GM18505 (cell line): ENCODE measurements at regions not wholly inside any gene's neighbourhood (a gene's known extent, or its start where the extent isn't known, plus 50 kb on each side); places are given as distances from the start of the nearest gene placed in this dataset.

Experiments used
- ATAC-seq: cut with Tn5 transposase; IDR thresholded peaks from one replicate; pipeline ENCODE4 v1.9.1; 2021; ENCODE audit not compliant: unreplicated experiment
- POLR2A ChIP-seq: IDR thresholded peaks from 4 replicates; pipeline ENCODE4 v1.6.1; 2011; ENCODE audit warnings: borderline replicate concordance; ENCODE audit not compliant: insufficient read depth, insufficient read length; ENCODE audit errors: extremely low read depth

DNA sequence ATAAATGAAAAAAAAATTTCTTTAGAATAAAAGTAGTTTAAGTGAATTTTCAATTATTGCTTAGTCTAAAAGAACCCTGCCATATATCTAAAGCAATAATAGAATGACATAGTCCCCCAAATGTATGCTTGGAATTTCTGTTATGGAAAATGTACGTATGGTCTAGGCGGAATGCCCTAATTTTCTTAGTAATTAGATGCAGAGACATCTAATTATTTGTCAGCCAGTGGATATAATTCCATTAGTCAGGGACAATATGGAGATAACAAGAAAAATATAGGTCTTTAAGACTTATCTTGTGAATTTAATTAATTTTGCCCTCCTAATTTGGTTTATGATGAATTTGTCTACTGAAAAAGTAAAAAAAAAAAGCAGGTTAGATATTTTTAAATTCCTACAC, 460.9 kb upstream of the SOX11 start:
- ATAC-seq: no peak
- TF ChIP-seq POLR2A: no peak

DNA sequence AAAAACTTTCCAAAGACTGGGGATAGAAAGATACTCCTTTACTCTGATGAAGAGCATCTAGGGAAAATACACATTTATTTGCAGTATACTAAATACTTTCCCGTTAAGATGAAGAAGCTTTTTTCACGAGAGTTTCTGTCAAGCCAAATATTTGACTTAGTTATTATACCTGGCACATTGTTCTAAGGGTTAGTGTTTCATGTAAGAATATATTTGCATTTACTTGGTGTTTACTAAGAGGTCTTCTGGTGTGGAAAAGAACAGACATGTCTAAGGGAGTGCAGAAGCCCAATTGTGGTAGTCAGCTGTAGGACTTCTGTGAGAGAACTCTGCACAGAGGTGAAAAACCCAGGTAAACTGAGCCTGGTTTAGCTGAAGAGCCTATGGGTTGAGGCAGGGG, 457.6 kb upstream of the SOX11 start:
- ATAC-seq: no peak
- TF ChIP-seq POLR2A: no peak

DNA sequence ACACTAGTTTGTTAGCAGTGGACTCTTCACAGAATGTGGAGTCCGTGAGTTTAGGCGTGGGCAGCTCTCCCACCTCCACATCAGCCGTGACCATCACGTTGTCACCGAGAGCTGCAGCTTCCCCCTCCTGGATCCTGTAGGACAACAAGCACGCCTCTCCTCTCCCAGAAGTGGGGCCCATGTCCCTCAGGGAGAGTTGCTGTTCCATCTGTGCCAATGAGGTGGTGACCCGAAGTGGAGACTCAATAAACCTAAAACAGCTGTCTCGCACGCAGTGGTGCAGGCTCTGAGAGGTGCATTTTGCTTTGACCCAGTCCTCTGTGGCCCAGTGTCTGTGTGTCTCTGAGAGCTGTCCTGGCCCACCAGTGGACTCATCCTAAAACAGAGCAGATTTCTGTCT, 456.5 kb upstream of the SOX11 start:
- ATAC-seq: no peak
- TF ChIP-seq POLR2A: no peak

DNA sequence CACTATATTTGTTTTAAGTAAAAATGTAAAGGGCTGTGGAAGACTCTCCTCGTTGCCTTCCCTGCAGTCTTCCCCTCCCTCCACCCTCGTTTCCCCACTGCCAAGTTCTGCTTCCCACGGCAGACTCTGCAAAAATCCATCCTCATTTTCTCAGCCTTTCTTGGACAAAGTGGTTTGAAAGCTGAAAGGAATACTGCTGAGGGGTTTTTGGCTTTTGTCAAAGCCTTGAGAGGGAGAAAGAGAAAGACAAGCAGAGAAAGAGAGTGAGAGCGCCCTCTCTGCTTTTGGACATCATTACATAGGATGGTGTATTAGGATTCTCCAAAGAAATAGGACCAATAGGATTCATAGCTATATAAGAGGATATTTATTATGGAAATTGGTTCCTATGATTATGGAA, 455.9 kb upstream of the SOX11 start:
- no peak for ATAC-seq
- no peak for TF ChIP-seq POLR2A

DNA sequence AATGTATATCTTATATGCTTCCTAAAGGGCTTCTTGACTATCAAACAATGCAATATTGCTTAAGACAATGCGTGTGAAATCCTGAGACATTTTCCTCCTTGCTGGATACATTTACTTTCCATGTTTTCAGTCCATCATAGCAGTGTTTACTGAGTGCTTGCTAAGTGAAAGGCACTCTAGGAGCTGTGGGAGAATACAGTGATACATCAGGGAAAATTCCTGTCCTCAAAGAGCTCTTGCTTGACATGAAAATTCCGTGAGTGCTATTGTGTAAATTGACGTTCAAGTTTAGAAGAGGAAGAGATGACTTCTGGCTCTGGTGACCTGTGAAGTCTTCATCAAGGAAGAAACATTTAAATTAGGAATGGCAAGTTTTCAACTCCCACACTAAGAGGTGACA, 449.4 kb upstream of the SOX11 start:
- ATAC-seq: no peak
- TF ChIP-seq POLR2A: no peak

DNA sequence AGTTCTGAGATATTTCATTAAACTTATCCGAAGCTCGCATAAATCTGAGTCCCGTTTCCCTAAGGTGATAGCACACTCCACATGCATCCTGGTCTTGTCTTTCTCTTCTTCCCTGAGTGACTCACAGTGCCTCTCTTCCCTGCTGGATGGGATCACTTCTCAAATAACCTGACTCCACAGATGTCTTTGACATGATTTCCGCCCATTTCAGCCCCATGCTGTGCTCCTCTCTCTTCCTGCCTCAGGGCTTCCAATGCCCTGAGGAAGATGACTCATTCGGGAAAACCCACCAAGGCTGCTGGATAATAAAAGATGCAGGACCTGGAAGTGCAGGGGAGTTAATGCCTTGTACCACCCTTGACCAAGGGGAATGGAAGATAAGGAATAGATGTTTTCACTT, 441.7 kb upstream of the SOX11 start:
- TF ChIP-seq POLR2A: no peak
- ATAC-seq: no peak

DNA sequence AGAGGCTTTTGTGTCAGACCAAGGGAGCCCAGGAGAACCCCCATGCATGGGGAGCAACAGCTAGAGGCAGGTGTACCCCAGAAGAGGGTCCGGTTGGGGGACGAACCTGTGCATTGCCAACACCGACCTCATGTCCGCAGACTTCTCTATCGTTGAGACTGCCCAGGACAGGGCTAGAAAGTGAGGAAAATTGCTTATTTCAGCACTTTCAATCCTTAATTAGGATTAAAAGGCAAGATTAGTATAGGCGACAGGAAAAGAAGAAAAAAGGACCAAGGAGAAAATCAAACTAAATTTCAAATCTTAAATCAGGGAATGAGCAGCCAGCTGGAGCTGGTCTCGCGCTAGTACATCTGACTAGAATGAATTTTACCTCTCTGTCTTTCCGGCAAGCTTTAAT, 438.9 kb upstream of the SOX11 start:
- no peak for TF ChIP-seq POLR2A

DNA sequence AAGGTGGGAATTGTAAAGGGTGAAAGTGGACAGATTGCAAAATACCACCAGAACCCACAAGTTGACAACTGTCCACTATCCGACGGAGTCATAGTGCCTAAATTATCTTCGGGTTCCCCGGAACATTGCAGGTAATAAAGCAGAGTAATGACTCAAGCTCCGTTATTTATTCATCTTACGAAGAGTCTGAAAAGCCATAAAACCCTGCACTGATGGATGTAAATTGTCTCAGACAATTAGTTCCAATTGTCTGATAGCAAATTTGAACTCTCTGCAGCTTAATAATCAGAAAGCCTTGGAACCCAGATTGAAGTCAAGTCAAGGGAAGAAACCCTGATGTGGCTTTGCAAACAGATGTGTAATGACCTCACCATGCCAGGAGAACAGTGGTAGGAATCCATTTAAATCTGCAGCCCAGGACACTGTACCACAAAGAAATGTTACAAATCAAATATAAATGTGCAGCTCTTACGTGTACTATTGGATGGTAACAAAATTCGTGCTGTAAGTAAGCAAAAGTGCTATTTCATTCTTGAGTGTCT, 437.3 kb upstream of the SOX11 start:
- no peak for TF ChIP-seq POLR2A
- no peak for ATAC-seq

More for the DNA sequence above, 438.9 kb upstream of the SOX11 start:
- no peak for ATAC-seq

DNA sequence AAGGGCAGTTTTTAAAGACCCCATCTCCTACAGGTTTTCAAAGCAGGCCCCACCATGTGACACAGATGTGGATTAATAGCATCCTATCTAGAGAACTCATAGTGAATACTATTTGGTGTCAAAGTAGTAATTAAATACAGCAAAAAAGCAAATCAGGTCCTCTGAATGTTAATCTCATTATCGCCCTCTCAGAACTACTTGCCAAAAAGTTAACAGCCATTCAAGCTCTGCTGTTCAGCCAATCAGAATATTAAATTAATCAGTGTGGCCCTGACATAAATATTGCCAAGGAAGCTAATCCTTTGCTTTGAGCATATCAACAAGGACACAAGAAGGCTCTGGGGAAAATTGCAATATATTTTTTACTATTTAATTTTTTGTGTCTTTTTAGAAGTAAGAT, 428.9 kb upstream of the SOX11 start:
- TF ChIP-seq POLR2A: no peak
- ATAC-seq: no peak

DNA sequence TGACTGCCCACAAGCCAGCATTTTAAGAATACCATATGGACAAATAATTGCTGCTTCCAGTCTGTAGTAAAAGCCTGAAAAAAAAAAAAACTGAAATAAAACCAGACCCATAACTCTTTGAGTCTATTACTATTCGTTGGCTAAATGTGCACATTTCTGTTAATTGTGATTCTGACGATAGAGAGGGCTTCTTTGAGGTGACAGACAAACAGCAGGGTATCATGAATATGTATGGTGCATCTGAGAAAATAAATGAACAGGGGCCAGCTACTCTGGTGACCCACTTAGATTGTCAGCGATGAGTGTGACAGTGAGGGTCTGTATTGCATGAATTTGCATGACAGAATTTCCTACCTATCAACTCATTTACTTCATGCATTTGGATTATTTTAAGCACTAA, 427.8 kb upstream of the SOX11 start:
- no peak for TF ChIP-seq POLR2A
- ATAC-seq: no peak

DNA sequence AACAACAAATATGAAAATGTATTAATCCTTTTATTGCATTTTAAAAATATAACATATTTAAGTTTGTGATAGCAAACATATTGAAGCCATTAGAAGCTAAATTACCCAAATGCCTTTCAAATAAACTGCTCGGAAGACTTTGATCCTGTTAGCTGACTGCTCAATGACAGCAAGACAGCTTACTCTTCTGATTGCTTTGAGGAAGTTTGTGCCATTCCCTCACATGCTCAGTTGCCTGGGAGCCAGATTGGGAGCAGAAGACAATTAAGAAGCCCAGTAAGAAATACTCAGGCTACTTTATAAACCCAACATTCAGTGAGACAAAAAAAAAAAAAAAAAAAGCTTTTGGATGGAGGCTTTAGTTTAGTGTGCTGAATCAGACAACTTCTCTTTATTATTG, 407.1 kb upstream of the SOX11 start:
- TF ChIP-seq POLR2A: no peak
- no peak for ATAC-seq

DNA sequence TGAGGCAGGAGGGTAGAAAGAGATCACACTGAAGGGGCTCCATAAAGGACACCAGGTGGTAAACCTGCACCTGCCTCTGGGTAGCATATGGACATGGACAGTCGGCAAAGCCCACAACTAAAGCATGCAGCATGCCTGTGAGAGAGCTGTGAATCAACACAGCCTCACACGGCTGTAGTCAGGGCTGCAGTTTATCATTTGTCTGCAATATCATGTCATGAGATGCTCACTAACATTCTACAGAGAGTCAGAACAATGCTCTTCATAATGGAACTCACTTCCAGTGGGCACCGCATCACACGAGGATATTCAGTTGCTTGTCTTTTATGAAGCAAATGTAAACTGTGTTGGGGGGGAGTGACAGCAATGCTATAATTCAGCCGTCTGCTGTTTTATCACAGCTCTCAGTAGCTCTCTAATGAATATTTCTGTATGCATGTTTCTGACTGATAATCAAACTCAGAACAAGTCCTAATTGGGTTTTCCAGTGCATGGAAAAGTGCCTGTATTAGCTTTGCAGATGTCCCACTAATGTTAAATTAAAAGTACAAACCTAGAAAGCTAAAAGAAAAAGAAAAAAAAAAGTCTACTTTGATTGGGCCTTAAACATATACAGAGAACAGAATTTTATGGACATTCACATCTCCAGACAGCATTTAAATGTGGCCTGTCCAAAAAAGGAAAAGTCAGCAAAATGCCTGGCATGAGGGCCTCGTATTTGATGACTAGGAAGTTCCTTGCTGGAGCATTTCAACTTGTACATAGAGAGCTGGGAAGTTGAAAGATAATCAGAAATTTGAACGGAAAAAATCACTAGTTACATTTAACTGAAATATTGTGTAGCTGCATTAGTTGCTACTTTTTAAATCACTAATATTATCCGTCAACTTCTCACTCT, 406.1 kb upstream of the SOX11 start:
- ATAC-seq: no peak
- no peak for TF ChIP-seq POLR2A

DNA sequence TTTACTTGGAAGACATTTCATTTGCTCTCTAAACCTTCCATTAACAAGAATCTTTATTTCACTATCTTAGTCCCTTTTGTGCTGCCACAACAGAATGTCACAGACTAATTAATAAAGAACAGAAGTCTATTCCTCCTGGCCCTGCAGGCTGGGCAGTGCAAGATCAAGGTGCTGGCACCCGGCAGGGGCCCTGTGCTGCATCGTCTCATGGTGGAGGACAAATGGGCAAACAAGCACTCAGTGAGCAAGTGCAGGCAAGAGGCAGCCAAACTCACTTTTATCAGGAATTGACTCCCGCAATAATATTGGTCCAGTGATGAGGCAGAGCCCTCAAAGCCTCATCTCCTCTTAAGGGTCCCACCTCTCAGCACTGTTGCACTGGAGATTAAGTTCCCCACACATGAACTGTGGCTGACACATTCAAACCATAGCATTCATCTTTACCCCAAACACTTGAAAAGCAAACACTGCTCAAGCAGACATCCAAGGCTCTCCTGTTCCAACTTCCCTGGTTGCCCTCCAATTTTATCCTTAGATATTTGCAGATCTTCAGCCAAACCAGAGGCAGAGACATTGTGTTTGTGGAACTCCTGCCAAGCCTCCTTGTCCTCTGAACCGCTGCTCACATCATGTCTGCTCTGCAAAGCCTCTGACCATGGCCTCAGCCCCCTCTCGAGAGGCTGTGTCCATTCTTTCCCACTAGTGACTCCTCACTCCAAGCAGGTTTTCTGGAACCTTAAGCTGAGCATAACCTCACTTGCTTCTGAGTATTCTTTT, 404.4 kb upstream of the SOX11 start:
- TF ChIP-seq POLR2A: no peak
- ATAC-seq: no peak

DNA sequence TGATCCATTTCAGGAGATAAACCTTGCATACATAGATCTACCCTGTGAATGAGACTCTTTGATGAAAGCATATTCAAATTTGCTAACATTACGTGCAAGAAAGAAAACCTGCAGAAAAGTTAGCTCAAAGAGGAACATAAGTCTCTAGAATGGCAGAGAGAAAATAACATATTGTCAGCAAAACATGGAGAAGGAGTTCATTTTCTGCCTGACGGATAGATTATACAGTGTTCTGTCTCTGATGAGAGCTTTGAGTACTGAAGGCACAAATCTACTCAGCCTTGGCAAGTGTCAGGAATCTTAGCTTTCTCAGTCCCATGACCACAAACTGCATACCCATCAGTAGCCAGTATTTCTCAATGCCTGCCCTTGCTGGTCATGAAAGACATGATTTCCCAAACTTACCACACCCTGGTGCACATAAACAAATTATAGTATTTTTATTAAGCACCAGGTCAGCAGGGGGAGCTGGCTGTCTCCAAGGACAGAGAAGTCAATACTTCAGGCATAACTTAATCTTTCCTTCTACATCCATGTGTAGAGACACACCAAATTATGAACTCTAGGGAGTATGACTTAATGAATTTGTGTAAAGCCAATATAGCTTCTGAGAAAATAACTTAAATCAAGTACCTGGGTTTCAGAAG, 401.2 kb upstream of the SOX11 start:
- TF ChIP-seq POLR2A: no peak
- no peak for ATAC-seq

DNA sequence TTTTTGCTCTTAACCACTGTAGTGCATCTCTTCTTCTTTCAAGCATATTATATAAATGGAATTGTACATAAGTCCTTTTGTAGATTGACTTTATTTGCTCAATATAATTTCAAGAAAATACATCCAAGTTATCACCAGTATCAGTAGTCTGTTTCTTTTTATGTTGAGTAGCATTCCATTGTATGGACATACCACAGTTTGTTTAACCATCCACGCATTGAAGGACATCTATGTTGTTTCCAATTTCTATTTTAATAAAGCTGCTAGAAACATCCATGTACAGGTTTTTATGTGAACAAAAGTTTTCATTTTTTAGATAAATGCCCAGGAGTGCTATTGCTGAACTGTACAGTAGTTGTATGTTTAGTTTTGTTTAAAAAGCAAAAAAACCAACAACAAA, 387.5 kb upstream of the SOX11 start:
- no peak for TF ChIP-seq POLR2A
- ATAC-seq: no peak
